BJ (cell line): ENCODE measurements at regions not wholly inside any gene's neighbourhood (a gene's known extent, or its start where the extent isn't known, plus 50 kb on each side); places are given as distances from the start of the nearest gene placed in this dataset.

Source experiments
- CTCF ChIA-PET: fragments of 350-600 bp; formaldehyde crosslinking; extraction: SDS; loops from one replicate; lab custom pipeline; 2021; ENCODE audit warnings: antibody characterized with exemption, inconsistent platforms; lab: Yijun Ruan, JAX
- POLR2A ChIA-PET: fragments of 300-600 bp; sonication (Branson Sonifier 250); formaldehyde crosslinking; extraction: SDS; loops from one replicate; lab custom pipeline; 2021; ENCODE audit warnings: antibody characterized with exemption; lab: Charles Lee
- DNase-seq: peaks from one replicate; pipeline ENCODE4 v3.0.0-alpha.2; 2011; ENCODE audit warnings: low read depth
- H3K27me3 ChIP-seq: 2 replicates; pipeline ENCODE4 v1.6.0; 2011; ENCODE audit warnings: low read length; ENCODE audit not compliant: control insufficient read depth, insufficient read depth
- H3K36me3 ChIP-seq: 2 replicates; pipeline ENCODE4 v1.5.1; 2011; ENCODE audit warnings: low read length; ENCODE audit not compliant: control insufficient read depth, insufficient read depth
- H3K4me3 ChIP-seq: 2 replicates; pipeline ENCODE4 v1.5.1; 2011; ENCODE audit warnings: low read depth, mild to moderate bottlenecking, control low read depth, low read length
- TF ChIP-seq, protein P1 (sequence below): IDR thresholded peaks from 2 replicates; pipeline ENCODE4 v1.5.1; 2011; ENCODE audit warnings: low read depth, mild to moderate bottlenecking, control low read depth, inconsistent platforms, low read length, moderate library complexity; ENCODE audit not compliant: insufficient read depth

GRCh38 chr18:38421872-38422615, 856.4 kb upstream of the CELF4 start:
- POLR2A ChIA-PET: no interaction called here
- Histone ChIP-seq H3K4me3 (no peak overlapping the region), H3K36me3 (no peaks in the 10 kb centered on the region), H3K27me3 (no peaks in the 10 kb centered on the region)
- TF ChIP-seq, protein P1, sequence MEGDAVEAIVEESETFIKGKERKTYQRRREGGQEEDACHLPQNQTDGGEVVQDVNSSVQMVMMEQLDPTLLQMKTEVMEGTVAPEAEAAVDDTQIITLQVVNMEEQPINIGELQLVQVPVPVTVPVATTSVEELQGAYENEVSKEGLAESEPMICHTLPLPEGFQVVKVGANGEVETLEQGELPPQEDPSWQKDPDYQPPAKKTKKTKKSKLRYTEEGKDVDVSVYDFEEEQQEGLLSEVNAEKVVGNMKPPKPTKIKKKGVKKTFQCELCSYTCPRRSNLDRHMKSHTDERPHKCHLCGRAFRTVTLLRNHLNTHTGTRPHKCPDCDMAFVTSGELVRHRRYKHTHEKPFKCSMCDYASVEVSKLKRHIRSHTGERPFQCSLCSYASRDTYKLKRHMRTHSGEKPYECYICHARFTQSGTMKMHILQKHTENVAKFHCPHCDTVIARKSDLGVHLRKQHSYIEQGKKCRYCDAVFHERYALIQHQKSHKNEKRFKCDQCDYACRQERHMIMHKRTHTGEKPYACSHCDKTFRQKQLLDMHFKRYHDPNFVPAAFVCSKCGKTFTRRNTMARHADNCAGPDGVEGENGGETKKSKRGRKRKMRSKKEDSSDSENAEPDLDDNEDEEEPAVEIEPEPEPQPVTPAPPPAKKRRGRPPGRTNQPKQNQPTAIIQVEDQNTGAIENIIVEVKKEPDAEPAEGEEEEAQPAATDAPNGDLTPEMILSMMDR: no peak
- CTCF ChIA-PET: no interaction called here
- no peak for DNase-seq

GRCh38 chr18:38421021-38421420, 855.4 kb upstream of the CELF4 start:
- Histone ChIP-seq H3K27me3 (no peaks in the 10 kb centered on the region), H3K4me3 (no peak overlapping the region), H3K36me3 (no peaks in the 10 kb centered on the region)
- ChIA-PET POLR2A (no interaction called here), CTCF (no interaction called here)
- no peak for DNase-seq
- TF ChIP-seq, protein P1: no peak

GRCh38 chr18:38420611-38421010, 855.0 kb upstream of the CELF4 start:
- ChIA-PET POLR2A (no interaction called here), CTCF (no interaction called here)
- Histone ChIP-seq H3K27me3 (no peaks in the 10 kb centered on the region), H3K4me3 (no peak overlapping the region), H3K36me3 (no peaks in the 10 kb centered on the region)
- TF ChIP-seq, protein P1: no peak
- no peak for DNase-seq

DNA sequence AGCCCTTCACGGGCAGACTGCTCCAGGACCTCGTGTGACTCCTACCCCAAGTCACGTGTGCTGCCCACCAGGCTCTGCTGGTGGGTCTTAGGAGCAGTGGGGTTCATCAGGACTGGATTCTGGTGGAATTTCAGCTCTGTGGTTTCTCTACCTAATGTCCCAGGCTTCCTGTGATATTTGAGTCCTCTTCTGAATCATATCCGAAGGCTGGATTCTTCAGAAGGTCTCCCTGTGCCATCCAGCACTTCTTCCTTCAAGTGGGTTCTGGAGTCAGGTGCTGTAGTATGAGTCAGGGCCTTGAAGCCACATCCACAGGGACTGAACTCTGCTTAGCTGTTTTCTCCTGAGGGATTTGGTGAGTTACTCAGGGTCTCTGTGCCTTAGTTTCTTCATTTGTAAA, 850.2 kb upstream of the CELF4 start:
- TF ChIP-seq, protein P1: no peak
- Histone ChIP-seq H3K27me3 (no peaks in the 10 kb centered on the region), H3K4me3 (no peak overlapping the region), H3K36me3 (no peaks in the 10 kb centered on the region)
- DNase-seq: no peak
- ChIA-PET CTCF (no interaction called here), POLR2A (no interaction called here)

GRCh38 chr18:38413193-38413592, 847.6 kb upstream of the CELF4 start:
- H3K4me3 ChIP-seq: no peak overlapping the region
- no peaks in the 10 kb centered on the region for H3K27me3 ChIP-seq
- CTCF ChIA-PET: no interaction called here
- TF ChIP-seq, protein P1: no peak
- POLR2A ChIA-PET: no interaction called here
- H3K36me3 ChIP-seq: no peaks in the 10 kb centered on the region
- no peak for DNase-seq
